ENCODE measurements at regions not wholly inside any gene's neighbourhood (a gene's known extent, or its start where the extent isn't known, plus 50 kb on each side); places are given as distances from the start of the nearest gene placed in this dataset.
A peak's percentile ranks its signal among the peaks of the same experiment; 100 is the strongest.
"Not testable (repeated sequence)": the region's sequence is repeated elsewhere in the genome, so short reads cannot be mapped to it uniquely, and the experiment has no call there.

DNA sequence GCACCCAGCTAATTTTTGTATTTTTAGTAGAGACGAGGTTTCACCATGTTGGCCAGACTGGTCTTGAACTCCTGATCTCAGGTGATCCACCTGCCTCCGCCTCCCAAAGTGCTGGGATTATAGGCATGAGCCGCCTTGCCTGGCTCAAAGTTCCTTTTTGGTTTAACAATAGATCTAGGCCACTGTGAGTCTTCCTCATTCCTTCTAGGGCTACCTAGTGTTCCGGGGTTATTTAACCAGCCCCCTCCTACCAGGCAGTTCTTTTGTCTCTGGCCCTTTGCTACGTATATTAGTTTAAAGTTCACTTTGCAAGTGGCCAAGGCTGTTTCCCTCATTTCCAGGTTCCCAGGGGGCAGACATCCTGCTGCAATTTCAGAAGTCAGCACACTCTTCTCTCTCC is 75.6 kb downstream of the SPDYE17 start:
- DNase-seq; H3K4me1 ChIP-seq (ENCODE audit: control extremely low read depth in 1 of 4, control insufficient read depth in 4 of 4, insufficient read depth in 4 of 4, low read length in 3 of 4); POLR2A ChIA-PET; H3K4me3 ChIP-seq (ENCODE audit: control insufficient read depth in 1 of 7, extremely low read depth in 1 of 7, insufficient read depth in 4 of 7, low read depth in 2 of 7, low read length in 6 of 7); H3K9me3 ChIP-seq (ENCODE audit: control extremely low read depth in 1 of 5, control insufficient read depth in 4 of 5, insufficient read depth in 2 of 5, low read depth in 1 of 5, low read length in 4 of 5); CTCF ChIA-PET; H3K36me3 ChIP-seq (ENCODE audit: control insufficient read depth in 4 of 4, insufficient read depth in 4 of 4, low read length in 3 of 4); H3K27me3 ChIP-seq (replicated peaks in 2 of 5; ENCODE audit: control insufficient read depth in 4 of 5, insufficient read depth in 5 of 5, low read length in 4 of 5); H3K27ac ChIP-seq (ENCODE audit: insufficient read depth in 1 of 2, low read depth in 1 of 2, low read length in 2 of 2, poor library complexity in 1 of 2, severe bottlenecking in 2 of 2): not testable (repeated sequence)
- no CpG with 5 or more reads among the region's 5 CpGs for WGBS (ENCODE audit: insufficient coverage)

DNA sequence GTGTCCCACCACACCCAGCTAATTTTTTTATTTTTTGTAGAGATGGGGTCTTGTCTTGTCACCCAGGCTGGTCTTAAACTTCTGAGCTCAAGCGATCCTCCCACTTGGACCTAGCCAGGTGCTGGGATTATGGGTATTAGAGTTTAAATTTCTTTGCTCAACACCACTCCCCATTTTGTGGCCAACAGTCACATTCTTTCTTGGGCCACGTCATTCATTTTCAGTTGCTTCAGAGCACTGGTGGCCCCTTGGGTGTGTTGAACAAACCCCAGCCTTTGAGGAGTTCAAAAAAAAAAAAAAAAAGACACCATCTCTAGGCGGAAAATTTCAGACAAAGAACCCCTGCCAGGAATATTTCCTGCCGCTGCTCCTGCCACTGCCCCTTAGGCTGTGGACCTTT is 77.0 kb downstream of the SPDYE17 start:
- H3K4me1 ChIP-seq (ENCODE audit: control extremely low read depth in 1 of 4, control insufficient read depth in 4 of 4, insufficient read depth in 4 of 4, low read length in 3 of 4); H3K4me3 ChIP-seq (ENCODE audit: control insufficient read depth in 1 of 7, extremely low read depth in 1 of 7, insufficient read depth in 4 of 7, low read depth in 2 of 7, low read length in 6 of 7); H3K27me3 ChIP-seq (replicated peaks in 2 of 5; ENCODE audit: control insufficient read depth in 4 of 5, insufficient read depth in 5 of 5, low read length in 4 of 5); H3K9me3 ChIP-seq (ENCODE audit: control extremely low read depth in 1 of 5, control insufficient read depth in 4 of 5, insufficient read depth in 2 of 5, low read depth in 1 of 5, low read length in 4 of 5); CTCF ChIA-PET; H3K27ac ChIP-seq (ENCODE audit: insufficient read depth in 1 of 2, low read depth in 1 of 2, low read length in 2 of 2, poor library complexity in 1 of 2, severe bottlenecking in 2 of 2); POLR2A ChIA-PET; H3K36me3 ChIP-seq (ENCODE audit: control insufficient read depth in 4 of 4, insufficient read depth in 4 of 4, low read length in 3 of 4); DNase-seq: not testable (repeated sequence)
- WGBS (ENCODE audit: insufficient coverage) = no CpG with 5 or more reads among the region's 4 CpGs

DNA sequence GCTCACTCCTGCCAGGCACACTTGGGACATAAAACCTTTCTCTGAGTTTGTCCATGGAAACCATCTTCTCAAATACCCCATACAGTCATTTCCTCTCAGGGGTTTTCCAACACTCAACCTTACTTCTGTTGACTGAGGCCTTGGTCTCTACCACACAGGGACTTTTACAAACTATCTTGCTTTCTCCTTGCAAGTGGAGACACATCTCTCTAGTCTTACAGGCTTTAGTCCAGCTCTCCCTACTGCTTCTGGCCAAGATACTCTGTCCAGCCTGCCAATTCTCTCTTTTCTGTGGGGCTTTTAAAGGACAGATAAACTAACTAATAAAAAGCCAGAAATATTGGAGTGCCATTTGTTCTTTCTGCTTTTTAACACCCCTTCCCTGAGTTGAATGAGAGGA is 87.6 kb downstream of the SPDYE17 start:
- DNase-seq; POLR2A ChIA-PET; H3K27me3 ChIP-seq (replicated peaks in 2 of 5; ENCODE audit: control insufficient read depth in 4 of 5, insufficient read depth in 5 of 5, low read length in 4 of 5); H3K9me3 ChIP-seq (ENCODE audit: control extremely low read depth in 1 of 5, control insufficient read depth in 4 of 5, insufficient read depth in 2 of 5, low read depth in 1 of 5, low read length in 4 of 5); H3K36me3 ChIP-seq (ENCODE audit: control insufficient read depth in 4 of 4, insufficient read depth in 4 of 4, low read length in 3 of 4); H3K27ac ChIP-seq (ENCODE audit: insufficient read depth in 1 of 2, low read depth in 1 of 2, low read length in 2 of 2, poor library complexity in 1 of 2, severe bottlenecking in 2 of 2); H3K4me3 ChIP-seq (ENCODE audit: control insufficient read depth in 1 of 7, extremely low read depth in 1 of 7, insufficient read depth in 4 of 7, low read depth in 2 of 7, low read length in 6 of 7); H3K4me1 ChIP-seq (ENCODE audit: control extremely low read depth in 1 of 4, control insufficient read depth in 4 of 4, insufficient read depth in 4 of 4, low read length in 3 of 4); CTCF ChIA-PET: not testable (repeated sequence)

GRCh38 chr7:76941809-76942765 is 90.1 kb downstream of the SPDYE17 start:
- H3K27ac ChIP-seq (ENCODE audit: insufficient read depth in 1 of 2, low read depth in 1 of 2, low read length in 2 of 2, poor library complexity in 1 of 2, severe bottlenecking in 2 of 2); H3K36me3 ChIP-seq (ENCODE audit: control insufficient read depth in 4 of 4, insufficient read depth in 4 of 4, low read length in 3 of 4); POLR2A ChIA-PET; CTCF ChIA-PET; H3K27me3 ChIP-seq (replicated peaks in 2 of 5; ENCODE audit: control insufficient read depth in 4 of 5, insufficient read depth in 5 of 5, low read length in 4 of 5); H3K4me3 ChIP-seq (ENCODE audit: control insufficient read depth in 1 of 7, extremely low read depth in 1 of 7, insufficient read depth in 4 of 7, low read depth in 2 of 7, low read length in 6 of 7); H3K9me3 ChIP-seq (ENCODE audit: control extremely low read depth in 1 of 5, control insufficient read depth in 4 of 5, insufficient read depth in 2 of 5, low read depth in 1 of 5, low read length in 4 of 5); H3K4me1 ChIP-seq (ENCODE audit: control extremely low read depth in 1 of 4, control insufficient read depth in 4 of 4, insufficient read depth in 4 of 4, low read length in 3 of 4): not testable (repeated sequence)
- WGBS (ENCODE audit: insufficient coverage) = no CpG with 5 or more reads among the region's 2 CpGs
- DNase-seq = peak in 2 of 3 donors; percentile 2 to 3

- POLR2A ChIA-PET = not testable (repeated sequence)
These were observed 94.4 kb downstream of the SPDYE17 start for GRCh38 chr7:76937781-76938180.

GRCh38 chr7:76937330-76937729 is 94.8 kb downstream of the SPDYE17 start:
- H3K4me1 ChIP-seq (ENCODE audit: control extremely low read depth in 1 of 4, control insufficient read depth in 4 of 4, insufficient read depth in 4 of 4, low read length in 3 of 4); H3K36me3 ChIP-seq (ENCODE audit: control insufficient read depth in 4 of 4, insufficient read depth in 4 of 4, low read length in 3 of 4); H3K4me3 ChIP-seq (ENCODE audit: control insufficient read depth in 1 of 7, extremely low read depth in 1 of 7, insufficient read depth in 4 of 7, low read depth in 2 of 7, low read length in 6 of 7); POLR2A ChIA-PET; H3K27me3 ChIP-seq (replicated peaks in 2 of 5; ENCODE audit: control insufficient read depth in 4 of 5, insufficient read depth in 5 of 5, low read length in 4 of 5); CTCF ChIA-PET; H3K27ac ChIP-seq (ENCODE audit: insufficient read depth in 1 of 2, low read depth in 1 of 2, low read length in 2 of 2, poor library complexity in 1 of 2, severe bottlenecking in 2 of 2); DNase-seq; H3K9me3 ChIP-seq (ENCODE audit: control extremely low read depth in 1 of 5, control insufficient read depth in 4 of 5, insufficient read depth in 2 of 5, low read depth in 1 of 5, low read length in 4 of 5): not testable (repeated sequence)
- 93% methylated on average over 5 of the region's 5 CpGs for WGBS (ENCODE audit: insufficient coverage)

More at GRCh38 chr7:76937781-76938180, 94.4 kb downstream of the SPDYE17 start:
- H3K27me3 ChIP-seq (replicated peaks in 2 of 5; ENCODE audit: control insufficient read depth in 4 of 5, insufficient read depth in 5 of 5, low read length in 4 of 5); H3K4me1 ChIP-seq (ENCODE audit: control extremely low read depth in 1 of 4, control insufficient read depth in 4 of 4, insufficient read depth in 4 of 4, low read length in 3 of 4); DNase-seq; CTCF ChIA-PET; H3K27ac ChIP-seq (ENCODE audit: insufficient read depth in 1 of 2, low read depth in 1 of 2, low read length in 2 of 2, poor library complexity in 1 of 2, severe bottlenecking in 2 of 2); H3K9me3 ChIP-seq (ENCODE audit: control extremely low read depth in 1 of 5, control insufficient read depth in 4 of 5, insufficient read depth in 2 of 5, low read depth in 1 of 5, low read length in 4 of 5); H3K4me3 ChIP-seq (ENCODE audit: control insufficient read depth in 1 of 7, extremely low read depth in 1 of 7, insufficient read depth in 4 of 7, low read depth in 2 of 7, low read length in 6 of 7); H3K36me3 ChIP-seq (ENCODE audit: control insufficient read depth in 4 of 4, insufficient read depth in 4 of 4, low read length in 3 of 4): not testable (repeated sequence)
- WGBS (ENCODE audit: insufficient coverage) = no CpG with 5 or more reads among the region's 3 CpGs

GRCh38 chr7:76936346-76936745 is 95.8 kb downstream of the SPDYE17 start:
- DNase-seq; H3K27ac ChIP-seq (ENCODE audit: insufficient read depth in 1 of 2, low read depth in 1 of 2, low read length in 2 of 2, poor library complexity in 1 of 2, severe bottlenecking in 2 of 2); POLR2A ChIA-PET; H3K4me3 ChIP-seq (ENCODE audit: control insufficient read depth in 1 of 7, extremely low read depth in 1 of 7, insufficient read depth in 4 of 7, low read depth in 2 of 7, low read length in 6 of 7); H3K4me1 ChIP-seq (ENCODE audit: control extremely low read depth in 1 of 4, control insufficient read depth in 4 of 4, insufficient read depth in 4 of 4, low read length in 3 of 4); H3K36me3 ChIP-seq (ENCODE audit: control insufficient read depth in 4 of 4, insufficient read depth in 4 of 4, low read length in 3 of 4); H3K9me3 ChIP-seq (ENCODE audit: control extremely low read depth in 1 of 5, control insufficient read depth in 4 of 5, insufficient read depth in 2 of 5, low read depth in 1 of 5, low read length in 4 of 5); CTCF ChIA-PET; H3K27me3 ChIP-seq (replicated peaks in 2 of 5; ENCODE audit: control insufficient read depth in 4 of 5, insufficient read depth in 5 of 5, low read length in 4 of 5): not testable (repeated sequence)
- 100% methylated on average over 1 of the region's 2 CpGs for WGBS (ENCODE audit: insufficient coverage)
